IMR-90 (cell line): ENCODE measurements at regions not wholly inside any gene's neighbourhood (a gene's known extent, or its start where the extent isn't known, plus 50 kb on each side); places are given as distances from the start of the nearest gene placed in this dataset.

ENCODE experiments used
- ATAC-seq: fragments of 200-7000 bp; cut with Tn5 transposase; 2 replicates; pipeline ENCODE4 v1.9.1; 2020; ENCODE audit warnings: low read depth, mild to moderate bottlenecking, moderate library complexity
- BruUV-seq: library from RNA; stranded (reverse); fragments of 400-500 nt; replicated peaks from 2 replicates; lab custom pipeline; 2021; lab: Mats Ljungman, UMichigan
- CTCF ChIA-PET: fragments of 300-600 bp; formaldehyde crosslinking; extraction: SDS; loops from one replicate; lab custom pipeline; 2021; ENCODE audit warnings: antibody characterized with exemption; lab: Yijun Ruan, JAX
- POLR2A ChIA-PET: fragments of 300-600 bp; sonication (Branson Sonifier 250); formaldehyde crosslinking; loops from one replicate; lab custom pipeline; 2022; ENCODE audit warnings: antibody characterized with exemption; ENCODE audit not compliant: unreplicated experiment; lab: Charles Lee
- DNase-seq: peaks from one replicate; pipeline ENCODE4 v3.0.0; 2013
- H2AFZ ChIP-seq: replicated peaks from 2 replicates; pipeline ENCODE3; 2013; ENCODE audit warnings: low read length, mild to moderate bottlenecking; ENCODE audit not compliant: poor library complexity
- H2AK5ac ChIP-seq: 2 replicates; pipeline ENCODE4 v1.6.1; 2013; ENCODE audit warnings: low read depth, low read length, inconsistent platforms
- H2AK9ac ChIP-seq: replicated peaks from 2 replicates; pipeline ENCODE3; 2013; ENCODE audit warnings: mild to moderate bottlenecking, low read depth, low read length, moderate library complexity; ENCODE audit not compliant: poor library complexity
- H2BK120ac ChIP-seq: 2 replicates; pipeline ENCODE4 v1.6.1; 2013; ENCODE audit warnings: low read depth, low read length, inconsistent platforms
- H2BK15ac ChIP-seq: 3 replicates; pipeline ENCODE4 v1.6.1; 2013; ENCODE audit warnings: low read depth, low read length, inconsistent platforms
- H2BK20ac ChIP-seq: 2 replicates; pipeline ENCODE4 v1.6.1; 2013; ENCODE audit warnings: low read depth, mild to moderate bottlenecking, inconsistent platforms, low read length, moderate library complexity
- H2BK5ac ChIP-seq: 2 replicates; pipeline ENCODE4 v1.6.1; 2013; ENCODE audit warnings: mild to moderate bottlenecking, low read depth, low read length, inconsistent platforms; ENCODE audit not compliant: poor library complexity, severe bottlenecking
- H3K14ac ChIP-seq: replicated peaks from 2 replicates; pipeline ENCODE4 v1.6.1; 2013; ENCODE audit warnings: low read depth, low read length, inconsistent platforms
- H3K18ac ChIP-seq: 2 replicates; pipeline ENCODE4 v1.6.1; 2013; ENCODE audit warnings: low read depth, low read length, control low read depth
- H3K23ac ChIP-seq: 2 replicates; pipeline ENCODE4 v1.6.1; 2013; ENCODE audit warnings: low read depth, low read length, inconsistent platforms
- H3K27ac ChIP-seq: 2 replicates; pipeline ENCODE4 v1.5.1; 2013; ENCODE audit warnings: mild to moderate bottlenecking, control low read depth, low read length; ENCODE audit not compliant: insufficient read depth
- H3K27me3 ChIP-seq: 2 replicates; pipeline ENCODE4 v1.6.1; 2013; ENCODE audit warnings: low read length; ENCODE audit not compliant: control insufficient read depth, insufficient read depth
- H3K36me3 ChIP-seq: 2 replicates; pipeline ENCODE4 v1.6.1; 2013; ENCODE audit warnings: low read length, mixed read lengths; ENCODE audit not compliant: control insufficient read depth, insufficient read depth
- H3K4ac ChIP-seq: 2 replicates; pipeline ENCODE4 v1.6.1; 2013; ENCODE audit warnings: low read depth, low read length, inconsistent platforms
- H3K4me1 ChIP-seq: 2 replicates; pipeline ENCODE4 v1.6.1; 2013; ENCODE audit warnings: low read length, mixed read lengths; ENCODE audit not compliant: control insufficient read depth, insufficient read depth
- H3K4me2 ChIP-seq: 2 replicates; pipeline ENCODE4 v1.6.1; 2013; ENCODE audit warnings: low read depth, mild to moderate bottlenecking, control low read depth, low read length, moderate library complexity
- H3K4me3 ChIP-seq: 2 replicates; pipeline ENCODE4 v1.5.1; 2013; ENCODE audit warnings: low read depth, mild to moderate bottlenecking, control low read depth, low read length, moderate library complexity; ENCODE audit not compliant: insufficient read depth
- H3K56ac ChIP-seq: 2 replicates; pipeline ENCODE4 v1.6.1; 2013; ENCODE audit warnings: low read length, inconsistent platforms; ENCODE audit not compliant: insufficient read depth; ENCODE audit errors: extremely low read depth
- H3K79me1 ChIP-seq, 2 experiments: 2 replicates each; pipeline ENCODE4 v1.6.1; 2013; ENCODE audit warnings: low read length in 2 of 2, inconsistent platforms in 1 of 2, low read depth in 1 of 2
- H3K9ac ChIP-seq: 2 replicates; pipeline ENCODE4 v1.6.1; 2013; ENCODE audit warnings: low read depth, low read length, control low read depth
- H3K9me1 ChIP-seq: 2 replicates; pipeline ENCODE4 v1.6.1; 2013; ENCODE audit warnings: low read length, inconsistent platforms; ENCODE audit not compliant: insufficient read depth
- H3K9me3 ChIP-seq: 2 replicates; pipeline ENCODE4 v1.6.1; 2013; ENCODE audit warnings: low read length; ENCODE audit not compliant: control insufficient read depth, insufficient read depth
- H4K20me1 ChIP-seq: 2 replicates; pipeline ENCODE4 v1.6.1; 2013; ENCODE audit warnings: low read length, inconsistent platforms; ENCODE audit not compliant: insufficient read depth
- H4K5ac ChIP-seq: 2 replicates; pipeline ENCODE4 v1.6.1; 2013; ENCODE audit warnings: mild to moderate bottlenecking, low read depth, low read length, control low read depth
- H4K8ac ChIP-seq, 2 experiments: 2 replicates each; pipeline ENCODE4 v1.6.1; 2013; ENCODE audit warnings: low read depth in 2 of 2, low read length in 2 of 2, control low read depth in 1 of 2, inconsistent platforms in 1 of 2
- H4K91ac ChIP-seq: 2 replicates; pipeline ENCODE4 v1.6.1; 2013; ENCODE audit warnings: low read depth, low read length, inconsistent platforms; ENCODE audit not compliant: insufficient read depth
- BHLHE40 ChIP-seq: fragments of 150-350 bp; IDR thresholded peaks from 2 replicates; pipeline ENCODE4 v1.6.1; 2016; ENCODE audit warnings: mild to moderate bottlenecking, low read depth, low read length
- CEBPB ChIP-seq: IDR thresholded peaks from 2 replicates; pipeline ENCODE4 v1.6.1; 2012; ENCODE audit warnings: low read depth, low read length, improper control_type of control experiment
- CTCF ChIP-seq: conservative IDR thresholded peaks from 2 replicates; pipeline ENCODE4 v1.5.1; 2012; ENCODE audit warnings: mild to moderate bottlenecking, low read depth, low read length, improper control_type of control experiment
- ELK1 ChIP-seq: fragments of 150-350 bp; IDR thresholded peaks from 2 replicates; pipeline ENCODE4 v1.6.1; 2016; ENCODE audit warnings: low read depth, mild to moderate bottlenecking, low read length, moderate library complexity, borderline replicate concordance
- FOS ChIP-seq: fragments of 150-350 bp; IDR thresholded peaks from 2 replicates; pipeline ENCODE4 v1.6.1; 2016; ENCODE audit warnings: low read depth, low read length
- MAFK ChIP-seq: IDR thresholded peaks from 2 replicates; pipeline ENCODE4 v1.6.1; 2012; ENCODE audit warnings: low read depth, low read length, improper control_type of control experiment
- MAZ ChIP-seq: IDR thresholded peaks from 2 replicates; pipeline ENCODE4 v1.6.1; 2012; ENCODE audit warnings: low read depth, mild to moderate bottlenecking, low read length, improper control_type of control experiment, moderate library complexity, borderline replicate concordance
- MXI1 ChIP-seq: IDR thresholded peaks from 2 replicates; pipeline ENCODE4 v1.6.1; 2012; ENCODE audit warnings: low read depth, mild to moderate bottlenecking, low read length, moderate library complexity, borderline replicate concordance
- NFE2L2 ChIP-seq: fragments of 150-350 bp; IDR thresholded peaks from 2 replicates; pipeline ENCODE4 v1.6.1; 2016; ENCODE audit warnings: low read depth, mild to moderate bottlenecking, low read length
- POLR2A ChIP-seq: IDR thresholded peaks from 2 replicates; pipeline ENCODE4 v1.6.1; 2012; ENCODE audit warnings: mild to moderate bottlenecking, low read depth, low read length
- RAD21 ChIP-seq: IDR thresholded peaks from 2 replicates; pipeline ENCODE4 v1.6.1; 2012; ENCODE audit warnings: low read length, improper control_type of control experiment
- RCOR1 ChIP-seq: IDR thresholded peaks from 2 replicates; pipeline ENCODE4 v1.6.1; 2012; ENCODE audit warnings: mild to moderate bottlenecking, low read length, improper control_type of control experiment; ENCODE audit not compliant: insufficient replicate concordance
- RFX5 ChIP-seq: IDR thresholded peaks from 2 replicates; pipeline ENCODE4 v1.8.0; 2012; ENCODE audit warnings: low read depth, mild to moderate bottlenecking, low read length, moderate library complexity
- SMC3 ChIP-seq: fragments of 150-350 bp; IDR thresholded peaks from 2 replicates; pipeline ENCODE4 v1.6.1; 2016; ENCODE audit warnings: low read depth, mild to moderate bottlenecking, antibody characterized with exemption, low read length, moderate library complexity
- WGBS, 2 experiments: methylation state at CpG; one replicate each; pipeline versions ENCODE4 v1.1.5 to v1.1.7; 2013; ENCODE audit warnings: missing lambda C conversion rate in 2 of 2; ENCODE audit not compliant: insufficient read length in 1 of 2; ENCODE audit errors: extremely low coverage in 2 of 2; 5-methylcytosine and 5-hydroxymethylcytosine counted together
- dilution Hi-C: fragments of 300-500 bp; cut with HindIII; formaldehyde crosslinking; loops from one replicate; pipeline ENCODE4 v1.14.3; 2018; ENCODE audit warnings: low sequenced_read_pairs; ENCODE audit not compliant: unreplicated experiment
- in situ Hi-C: fragments of 300-500 bp; cut with MboI; formaldehyde crosslinking; loops from 3 replicates; pipeline ENCODE4 v1.14.3; 2019; ENCODE audit warnings: low sequenced_read_pairs, inconsistent platforms, mixed read lengths
- intact Hi-C: fragments of 100-400 bp; cut with micrococcal nuclease; formaldehyde crosslinking; loops from 2 replicates; pipeline ENCODE4 v1.10.0; 2022
- TF ChIP-seq, protein P1 (sequence below): fragments of 150-350 bp; IDR thresholded peaks from 2 replicates; pipeline ENCODE4 v1.6.1; 2017; ENCODE audit warnings: mild to moderate bottlenecking, antibody characterized with exemption, low read length, low read depth

DNA sequence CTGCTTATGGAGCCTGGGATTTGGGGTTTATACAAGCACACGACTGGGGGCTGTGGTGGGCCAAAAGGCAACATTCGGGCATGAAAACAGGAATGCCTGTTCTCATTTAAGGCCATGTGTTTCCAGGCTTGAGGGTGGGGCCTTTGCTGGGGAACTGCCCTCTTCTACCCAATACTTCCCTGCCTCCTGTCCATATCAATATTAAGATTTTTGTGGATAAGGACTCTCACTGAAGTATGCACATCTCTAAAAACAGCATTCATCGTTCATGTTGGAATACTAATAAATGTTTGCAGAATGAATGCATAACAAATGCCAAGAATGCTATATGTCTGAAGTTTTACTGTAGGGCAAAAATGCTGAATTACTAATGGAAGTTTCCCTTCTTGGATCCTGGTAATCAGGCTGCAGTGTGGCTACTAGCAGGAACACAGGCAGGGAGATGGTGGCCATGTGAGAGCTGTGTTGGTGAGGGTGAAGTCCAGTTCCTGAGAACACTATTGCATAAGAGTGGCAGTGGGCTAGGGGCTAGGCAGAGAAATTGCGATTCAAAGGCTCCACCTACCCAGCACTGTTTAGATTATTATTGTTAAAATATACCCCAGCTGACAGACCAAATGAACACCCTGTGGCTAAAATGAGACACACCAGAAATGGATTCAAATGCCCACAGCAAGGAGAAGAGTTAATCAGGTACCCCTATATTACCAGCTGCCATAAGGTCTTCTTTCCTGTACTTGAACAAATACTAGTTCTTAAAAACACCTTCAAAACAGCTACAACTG is 644.3 kb downstream of the EPM2A start:
- Histone ChIP-seq H3K9me3 (no peaks in the 10 kb centered on the region), H3K18ac (no peak overlapping the region), H2BK20ac (no peak overlapping the region), H2BK5ac (no peak overlapping the region), H3K9me1 (no peaks in the 10 kb centered on the region), H4K8ac (no peak overlapping the region), H3K9ac (no peak overlapping the region), H3K4me2 (no peak overlapping the region), H2AK5ac (no peak overlapping the region), H3K4ac (no peak overlapping the region), H3K36me3 (no peaks in the 10 kb centered on the region), H2AFZ (no peak overlapping the region), H4K20me1 (no peaks in the 10 kb centered on the region), H4K91ac (no peak overlapping the region), H3K56ac (no peak overlapping the region), H2BK15ac (no peak overlapping the region), H2BK120ac (no peak overlapping the region), H4K5ac (no peak overlapping the region), H3K14ac (no peak overlapping the region), H3K27me3 (no peaks in the 10 kb centered on the region), H3K27ac (no peak overlapping the region), H3K23ac (no peak overlapping the region), H3K79me1 (no peaks in the 10 kb centered on the region), H3K4me1 (no peaks in the 10 kb centered on the region; the same call in 1 of the 2 replicates), H2AK9ac (no peak overlapping the region), H3K4me3 (no peak overlapping the region)
- CTCF ChIA-PET = no interaction called here
- intact Hi-C loops = no loop called here
- dilution Hi-C loops = no loop called here
- no peak for TF ChIP-seq MAZ
- TF ChIP-seq CEBPB = no peak
- no peak for TF ChIP-seq MAFK
- no peak for TF ChIP-seq FOS
- no peak for TF ChIP-seq BHLHE40
- TF ChIP-seq RAD21 = no peak
- no peak for TF ChIP-seq SMC3
- TF ChIP-seq MXI1 = no peak
- no peak for TF ChIP-seq POLR2A
- TF ChIP-seq, protein P1, sequence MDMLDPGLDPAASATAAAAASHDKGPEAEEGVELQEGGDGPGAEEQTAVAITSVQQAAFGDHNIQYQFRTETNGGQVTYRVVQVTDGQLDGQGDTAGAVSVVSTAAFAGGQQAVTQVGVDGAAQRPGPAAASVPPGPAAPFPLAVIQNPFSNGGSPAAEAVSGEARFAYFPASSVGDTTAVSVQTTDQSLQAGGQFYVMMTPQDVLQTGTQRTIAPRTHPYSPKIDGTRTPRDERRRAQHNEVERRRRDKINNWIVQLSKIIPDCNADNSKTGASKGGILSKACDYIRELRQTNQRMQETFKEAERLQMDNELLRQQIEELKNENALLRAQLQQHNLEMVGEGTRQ = no peak
- no peak for TF ChIP-seq NFE2L2
- no peak for TF ChIP-seq CTCF
- TF ChIP-seq ELK1 = no peak
- no peak for TF ChIP-seq RCOR1
- TF ChIP-seq RFX5 = no peak
- DNase-seq (no peak), ATAC-seq (no peak)
- in situ Hi-C loops = no loop called here
- BruUV-seq = no TSS peak
- no CpG with 5 or more reads among the region's 4 CpGs for WGBS, 2 experiments
- POLR2A ChIA-PET = no interaction called here
